HG03575 (cell line): ENCODE measurements at regions not wholly inside any gene's neighbourhood (a gene's known extent, or its start where the extent isn't known, plus 50 kb on each side); places are given as distances from the start of the nearest gene placed in this dataset.
A peak's percentile ranks its signal among the peaks of the same experiment; 100 is the strongest.
"Not testable (repeated sequence)": the region's sequence is repeated elsewhere in the genome, so short reads cannot be mapped to it uniquely, and the experiment has no call there.

Experiments
- ATAC-seq: cut with Tn5 transposase; IDR thresholded peaks from one replicate; pipeline ENCODE4 v1.9.1; 2021; ENCODE audit not compliant: unreplicated experiment, insufficient number of reproducible peaks, low FRiP score; ENCODE audit errors: extremely low read depth

GRCh38 chr6:158891560-158891959 is 72.4 kb upstream of the EZR start:
- ATAC-seq: not testable (repeated sequence)

GRCh38 chr6:158888171-158888570 is 69.0 kb upstream of the EZR start:
- ATAC-seq: not testable (repeated sequence)

GRCh38 chr6:158886346-158886977 is 67.3 kb upstream of the EZR start:
- ATAC-seq: not testable (repeated sequence)

GRCh38 chr6:158881884-158882283 is 62.7 kb upstream of the EZR start:
- not testable (repeated sequence) for ATAC-seq

- ATAC-seq: not testable (repeated sequence)
Observed at GRCh38 chr6:158881276-158881675, 62.1 kb upstream of the EZR start.

GRCh38 chr6:158879180-158879579 is 60.0 kb upstream of the EZR start:
- ATAC-seq: no peak

GRCh38 chr6:158877716-158878115 is 58.5 kb upstream of the EZR start:
- ATAC-seq: no peak

GRCh38 chr6:158876886-158877285 is 57.7 kb upstream of the EZR start:
- ATAC-seq: no peak

- ATAC-seq: no peak
Observed at GRCh38 chr6:158870649-158870957, 51.4 kb upstream of the EZR start.

GRCh38 chr6:158869826-158870648 is 50.9 kb upstream of the EZR start:
- peak; percentile 84 for ATAC-seq

- peak; percentile 17 for ATAC-seq
Observed at GRCh38 chr6:158868890-158869825, 50.0 kb upstream of the EZR start.
